GM12878 (cell line): ENCODE measurements at regions not wholly inside any gene's neighbourhood (a gene's known extent, or its start where the extent isn't known, plus 50 kb on each side); places are given as distances from the start of the nearest gene placed in this dataset.

Source experiments
- FOXK2 ChIP-seq: fragments of 450-650 bp; IDR thresholded peaks from 2 replicates; pipeline ENCODE4 v1.6.1; 2017; ENCODE audit warnings: mild to moderate bottlenecking, moderate library complexity
- JUND ChIP-seq: IDR thresholded peaks from 2 replicates; pipeline ENCODE4 v1.6.1; 2012; ENCODE audit warnings: low read depth, mild to moderate bottlenecking, low read length, improper control_type of control experiment, moderate library complexity
- MAX ChIP-seq: IDR thresholded peaks from 2 replicates; pipeline ENCODE4 v1.6.1; 2012; ENCODE audit warnings: low read depth, low read length, improper control_type of control experiment
- MTA3 ChIP-seq: IDR thresholded peaks from 2 replicates; pipeline ENCODE4 v1.6.1; 2012; ENCODE audit warnings: low read length, inconsistent platforms, borderline replicate concordance
- NFYA ChIP-seq: IDR thresholded peaks from 2 replicates; pipeline ENCODE4 v1.6.1; 2011; ENCODE audit warnings: low read depth, mild to moderate bottlenecking, low read length, improper control_type of control experiment, borderline replicate concordance
- POLR2AphosphoS2 ChIP-seq: IDR thresholded peaks from 2 replicates; pipeline ENCODE4 v1.6.1; 2011; ENCODE audit warnings: low read depth, mild to moderate bottlenecking, low read length, improper control_type of control experiment, moderate library complexity
- RAD51 ChIP-seq: fragments of 450-650 bp; IDR thresholded peaks from 2 replicates; pipeline ENCODE4 v1.6.1; 2016; ENCODE audit warnings: moderate library complexity, mild to moderate bottlenecking, inconsistent platforms
- SRF ChIP-seq, 2 experiments: IDR thresholded peaks; 2 replicates each; pipeline ENCODE4 v1.6.1; 2011; ENCODE audit warnings: low read depth in 2 of 2, low read length in 2 of 2, mild to moderate bottlenecking in 1 of 2, moderate library complexity in 1 of 2
- USF1 ChIP-seq: IDR thresholded peaks from 2 replicates; pipeline ENCODE4 v1.6.1; 2011; ENCODE audit warnings: borderline replicate concordance, low read depth, mild to moderate bottlenecking, moderate library complexity, mixed read lengths, low read length; ENCODE audit not compliant: insufficient read depth; ENCODE audit errors: extremely low read length
- ZNF592 ChIP-seq: fragments of 450-650 bp; IDR thresholded peaks from 2 replicates; pipeline ENCODE4 v1.6.1; 2017; ENCODE audit warnings: mild to moderate bottlenecking, moderate library complexity
- ZNF622 ChIP-seq: fragments of 450-650 bp; IDR thresholded peaks from 2 replicates; pipeline ENCODE4 v1.6.1; 2017; ENCODE audit warnings: mild to moderate bottlenecking, inconsistent platforms

GRCh38 chr4:71978210-71978835, 53.5 kb upstream of the NPFFR2 start (continued):
- TF ChIP-seq RAD51 (no peak), USF1 (no peak), ZNF592 (no peak), ZNF622 (no peak), MTA3 (no peak), NFYA (no peak), JUND (no peak), MAX (no peak), FOXK2 (no peak), SRF (IDR thresholded peaks at IDR 0.05; ENCODE audit: low read depth in 2 of 2, low read length in 2 of 2) (no peak), POLR2AphosphoS2 (no peak)
